ENCODE measurements at regions not wholly inside any gene's neighbourhood (a gene's known extent, or its start where the extent isn't known, plus 50 kb on each side); places are given as distances from the start of the nearest gene placed in this dataset.

DNA sequence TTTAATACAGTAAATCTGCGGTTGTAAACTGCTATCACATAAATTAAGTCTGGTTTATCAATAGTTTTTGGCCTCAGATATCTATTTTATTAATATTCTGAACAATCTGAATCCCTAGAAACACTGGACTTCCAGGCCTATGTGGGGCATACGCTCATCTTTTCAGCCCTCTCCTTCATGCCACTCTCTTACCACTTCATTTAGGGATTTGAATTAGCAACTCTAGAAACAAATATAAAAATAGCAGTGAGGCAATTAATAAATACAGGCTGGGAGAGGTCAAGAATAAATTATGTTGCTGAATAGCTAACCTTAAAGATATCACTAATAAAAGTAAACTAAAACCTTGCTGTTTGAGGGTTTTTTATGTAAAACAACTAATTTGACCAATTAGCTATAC lies 480.3 kb upstream of the CD180 start:
- Histone ChIP-seq H3K9me3 (ENCODE audit: control insufficient read depth, insufficient read depth, low read depth, low read length) (no peaks in the 10 kb centered on the region), H3K4me1 (ENCODE audit: control insufficient read depth, insufficient read depth, low read length) (no peaks in the 10 kb centered on the region), H3K27ac (ENCODE audit: extremely low read depth, low read depth, low read length) (no peak overlapping the region), H3K4me3 (ENCODE audit: low read depth, low read length) (no peak overlapping the region), H3K36me3 (ENCODE audit: control insufficient read depth in 2 of 2, insufficient read depth in 1 of 2, low read length in 2 of 2) (no peaks in the 10 kb centered on the region)
- POLR2A ChIA-PET: no interaction called here
- CTCF ChIA-PET: no interaction called here
- TF ChIP-seq KLF17 (tag by site-specific recombination; IDR thresholded peaks at IDR 0.05): no peak
- no peak for TF ChIP-seq IKZF3 (tag by site-specific recombination; IDR thresholded peaks at IDR 0.05)
- no peak for TF ChIP-seq ZNF169 (tag by site-specific recombination; IDR thresholded peaks at IDR 0.05)
- no peak for TF ChIP-seq ZNF48 (tag by site-specific recombination; IDR thresholded peaks at IDR 0.05)
- TF ChIP-seq ZNF202 (tag by site-specific recombination; IDR thresholded peaks at IDR 0.05; ENCODE audit: borderline replicate concordance): no peak
- no peak for TF ChIP-seq ZNF529 (tag by site-specific recombination; IDR thresholded peaks at IDR 0.05; ENCODE audit: insufficient replicate concordance)
- TF ChIP-seq SP3 (tag by site-specific recombination; IDR thresholded peaks at IDR 0.05): no peak
- TF ChIP-seq, protein P1, sequence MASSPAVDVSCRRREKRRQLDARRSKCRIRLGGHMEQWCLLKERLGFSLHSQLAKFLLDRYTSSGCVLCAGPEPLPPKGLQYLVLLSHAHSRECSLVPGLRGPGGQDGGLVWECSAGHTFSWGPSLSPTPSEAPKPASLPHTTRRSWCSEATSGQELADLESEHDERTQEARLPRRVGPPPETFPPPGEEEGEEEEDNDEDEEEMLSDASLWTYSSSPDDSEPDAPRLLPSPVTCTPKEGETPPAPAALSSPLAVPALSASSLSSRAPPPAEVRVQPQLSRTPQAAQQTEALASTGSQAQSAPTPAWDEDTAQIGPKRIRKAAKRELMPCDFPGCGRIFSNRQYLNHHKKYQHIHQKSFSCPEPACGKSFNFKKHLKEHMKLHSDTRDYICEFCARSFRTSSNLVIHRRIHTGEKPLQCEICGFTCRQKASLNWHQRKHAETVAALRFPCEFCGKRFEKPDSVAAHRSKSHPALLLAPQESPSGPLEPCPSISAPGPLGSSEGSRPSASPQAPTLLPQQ (tag by site-specific recombination; IDR thresholded peaks at IDR 0.05): no peak
- TF ChIP-seq BCL11A (tag by site-specific recombination; IDR thresholded peaks at IDR 0.05; ENCODE audit: low read depth): no peak
- no peak for TF ChIP-seq ZNF184 (tag by site-specific recombination; IDR thresholded peaks at IDR 0.05)
- TF ChIP-seq PRDM2 (tag by site-specific recombination; IDR thresholded peaks at IDR 0.05; ENCODE audit: borderline replicate concordance): no peak
- TF ChIP-seq ZNF239 (tag by site-specific recombination; IDR thresholded peaks at IDR 0.05): no peak
- no peak for TF ChIP-seq ZNF571 (tag by site-specific recombination; IDR thresholded peaks at IDR 0.05)
- TF ChIP-seq REPIN1 (tag by site-specific recombination; IDR thresholded peaks at IDR 0.05; ENCODE audit: low read depth): no peak
- no peak for TF ChIP-seq ZNF26 (tag by site-specific recombination; IDR thresholded peaks at IDR 0.05)
- TF ChIP-seq ZBTB10 (tag by site-specific recombination; IDR thresholded peaks at IDR 0.05): no peak
- no peak for TF ChIP-seq ZNF37A (tag by site-specific recombination; IDR thresholded peaks at IDR 0.05)

Measured in HEK293 (cell line).